Peyer's patch (tissue), 4 donors: ENCODE measurements at regions not wholly inside any gene's neighbourhood (a gene's known extent, or its start where the extent isn't known, plus 50 kb on each side); places are given as distances from the start of the nearest gene placed in this dataset.

Source experiments
- DNase-seq, 3 donors: peaks; one replicate each; pipeline ENCODE4 v3.0.0-alpha.2; 2017 to 2019
- H3K27ac ChIP-seq, 4 donors: fragments of 200-600 bp; sonication (generic); one replicate each; pipeline ENCODE4 v1.5.1; 2016 to 2019
- H3K27me3 ChIP-seq, 2 donors: fragments of 200-600 bp; sonication (generic); one replicate each; pipeline ENCODE4 v1.5.1; 2019
- H3K36me3 ChIP-seq, 3 donors: fragments of 200-600 bp; sonication (generic); one replicate each; pipeline ENCODE4 v1.5.1; 2016 to 2019
- H3K4me1 ChIP-seq, 4 donors: fragments of 200-600 bp; sonication (generic); one replicate each; pipeline ENCODE4 v1.5.1; 2016 to 2019
- H3K4me3 ChIP-seq, 4 donors: fragments of 200-600 bp; sonication (generic); 1 replicate in 3 of 4; 2 replicates in 1 of 4; pipeline ENCODE4 v1.5.1; 2016 to 2019; ENCODE audit warnings: mild to moderate bottlenecking in 1 of 4
- H3K9me3 ChIP-seq, 4 donors: fragments of 200-600 bp; sonication (generic); one replicate each; pipeline ENCODE4 v1.5.1; 2016 to 2019; ENCODE audit warnings: mild to moderate bottlenecking in 1 of 4
- CTCF ChIP-seq, 6 experiments: fragments of 450-650 bp in 4 of 6; fragments of 200-600 bp in 2 of 6; sonication (generic) in 1 of 6; IDR thresholded peaks; one replicate each; pipeline ENCODE4 v1.5.1; 2017 to 2019; ENCODE audit warnings: antibody characterized with exemption in 6 of 6, mild to moderate bottlenecking in 3 of 6, moderate library complexity in 1 of 6
- POLR2A ChIP-seq, 2 donors: fragments of 450-650 bp; IDR thresholded peaks; one replicate each; pipeline ENCODE4 v1.5.1; 2017; ENCODE audit warnings: antibody characterized with exemption in 2 of 2, mild to moderate bottlenecking in 2 of 2, moderate library complexity in 2 of 2

- Histone ChIP-seq H3K27me3 (no peaks in the 10 kb centered on the region), H3K36me3 (no peaks in the 10 kb centered on the region), H3K9me3 (no peaks in the 10 kb centered on the region), H3K4me1 (no peaks in the 10 kb centered on the region), H3K4me3 (no peak overlapping the region), H3K27ac (no peak overlapping the region)
- TF ChIP-seq CTCF (IDR thresholded peaks at IDR 0.05) (no peak), POLR2A (IDR thresholded peaks at IDR 0.05) (no peak)
- no peak for DNase-seq
Measured at GRCh38 chr6:66949191-66949661, 1242.2 kb upstream of the EYS start.

- no peaks in the 10 kb centered on the region for H3K9me3 ChIP-seq
- no peak for DNase-seq
- no peaks in the 10 kb centered on the region for H3K27me3 ChIP-seq
- H3K4me3 ChIP-seq = no peak overlapping the region
- no peak overlapping the region for H3K27ac ChIP-seq
- no peak for TF ChIP-seq POLR2A (IDR thresholded peaks at IDR 0.05)
- no peak for TF ChIP-seq CTCF (IDR thresholded peaks at IDR 0.05)
- no peaks in the 10 kb centered on the region for H3K4me1 ChIP-seq
- H3K36me3 ChIP-seq = no peaks in the 10 kb centered on the region
Measured at GRCh38 chr6:66948106-66948505, 1241.1 kb upstream of the EYS start.

GRCh38 chr6:66940003-66940402 is 1233.0 kb upstream of the EYS start:
- Histone ChIP-seq H3K27ac (no peak overlapping the region), H3K36me3 (no peaks in the 10 kb centered on the region), H3K9me3 (no peaks in the 10 kb centered on the region), H3K4me1 (no peaks in the 10 kb centered on the region), H3K27me3 (no peaks in the 10 kb centered on the region), H3K4me3 (no peak overlapping the region)
- TF ChIP-seq CTCF (IDR thresholded peaks at IDR 0.05) (no peak), POLR2A (IDR thresholded peaks at IDR 0.05) (no peak)
- no peak for DNase-seq

GRCh38 chr6:66937180-66937579 is 1230.2 kb upstream of the EYS start:
- Histone ChIP-seq H3K4me1 (no peaks in the 10 kb centered on the region), H3K27me3 (no peaks in the 10 kb centered on the region), H3K4me3 (no peak overlapping the region), H3K27ac (no peak overlapping the region), H3K9me3 (no peaks in the 10 kb centered on the region), H3K36me3 (no peaks in the 10 kb centered on the region)
- no peak for DNase-seq
- TF ChIP-seq POLR2A (IDR thresholded peaks at IDR 0.05) (no peak), CTCF (IDR thresholded peaks at IDR 0.05) (no peak)

GRCh38 chr6:66935612-66936011 is 1228.6 kb upstream of the EYS start:
- Histone ChIP-seq H3K4me3 (no peak overlapping the region), H3K4me1 (no peaks in the 10 kb centered on the region), H3K27ac (no peak overlapping the region), H3K27me3 (no peaks in the 10 kb centered on the region), H3K9me3 (no peaks in the 10 kb centered on the region), H3K36me3 (no peaks in the 10 kb centered on the region)
- no peak for TF ChIP-seq CTCF (IDR thresholded peaks at IDR 0.05)
- TF ChIP-seq POLR2A (IDR thresholded peaks at IDR 0.05) = no peak
- DNase-seq = no peak

GRCh38 chr6:66931787-66932186 is 1224.8 kb upstream of the EYS start:
- H3K27me3 ChIP-seq = no peaks in the 10 kb centered on the region
- no peaks in the 10 kb centered on the region for H3K36me3 ChIP-seq
- H3K4me3 ChIP-seq = no peak overlapping the region
- DNase-seq = no peak
- TF ChIP-seq CTCF (IDR thresholded peaks at IDR 0.05) (no peak), POLR2A (IDR thresholded peaks at IDR 0.05) (no peak)
- H3K4me1 ChIP-seq = no peaks in the 10 kb centered on the region
- no peak overlapping the region for H3K27ac ChIP-seq
- no peaks in the 10 kb centered on the region for H3K9me3 ChIP-seq
